ENCODE measurements at regions not wholly inside any gene's neighbourhood (a gene's known extent, or its start where the extent isn't known, plus 50 kb on each side); places are given as distances from the start of the nearest gene placed in this dataset.

GRCh38 chr18:5611221-5611620 is 67.4 kb upstream of the EPB41L3 start:
- Histone ChIP-seq H3K9me3 (ENCODE audit: control insufficient read depth in 1 of 2, insufficient read depth in 1 of 2, low read length in 2 of 2) (no peaks in the 10 kb centered on the region), H3K27ac (ENCODE audit: low read depth in 1 of 2, low read length in 2 of 2) (no peak overlapping the region), H3K4me3 (ENCODE audit: low read length) (no peak overlapping the region), H3K4me1 (ENCODE audit: insufficient read depth, low read length) (no peaks in the 10 kb centered on the region), H3K36me3 (ENCODE audit: insufficient read depth, low read length) (no peaks in the 10 kb centered on the region), H3K27me3 (ENCODE audit: control insufficient read depth in 1 of 2, insufficient read depth in 2 of 2, low read length in 2 of 2) (no peaks in the 10 kb centered on the region)
- no peak for TF ChIP-seq CTCF (IDR thresholded peaks at IDR 0.05)
- intact Hi-C loops (cut with DNase I, micrococcal nuclease) = no loop called here
- no peaks in the 10 kb centered on the region for H3K36me3 Mint-ChIP-seq (ENCODE audit: low read depth)
- no peak overlapping the region for H3K4me3 Mint-ChIP-seq
- ATAC-seq (ENCODE audit: poor library complexity) (no peak), DNase-seq (no peak)
- no peaks in the 10 kb centered on the region for H3K9me3 Mint-ChIP-seq
- ChIA-PET POLR2A (no interaction called here), CTCF (no interaction called here)
- H3K4me1 Mint-ChIP-seq (ENCODE audit: low read depth) = no peaks in the 10 kb centered on the region
- H3K27ac Mint-ChIP-seq = no peak overlapping the region
- H3K27me3 Mint-ChIP-seq = peaks cover 12% of the 10 kb centered on the region

GRCh38 chr18:5608846-5609245 is 65.0 kb upstream of the EPB41L3 start:
- no peak overlapping the region for H3K4me3 Mint-ChIP-seq
- intact Hi-C loops (cut with DNase I, micrococcal nuclease) = loop anchor here in 1 of 2 experiments (10.0 kb wide), 1 partner anchor 286 kb away; the partner anchor contains the start of gene TMEM200C
- Histone ChIP-seq H3K4me3 (ENCODE audit: low read length) (no peak overlapping the region), H3K9me3 (ENCODE audit: control insufficient read depth in 1 of 2, insufficient read depth in 1 of 2, low read length in 2 of 2) (no peaks in the 10 kb centered on the region), H3K4me1 (ENCODE audit: insufficient read depth, low read length) (no peaks in the 10 kb centered on the region), H3K36me3 (ENCODE audit: insufficient read depth, low read length) (no peaks in the 10 kb centered on the region), H3K27me3 (ENCODE audit: control insufficient read depth in 1 of 2, insufficient read depth in 2 of 2, low read length in 2 of 2) (no peaks in the 10 kb centered on the region), H3K27ac (ENCODE audit: low read depth in 1 of 2, low read length in 2 of 2) (no peak overlapping the region)
- H3K9me3 Mint-ChIP-seq = no peaks in the 10 kb centered on the region
- POLR2A ChIA-PET = no interaction called here
- CTCF ChIA-PET = no interaction called here
- H3K4me1 Mint-ChIP-seq (ENCODE audit: low read depth) = no peaks in the 10 kb centered on the region
- ATAC-seq (ENCODE audit: poor library complexity) (no peak), DNase-seq (no peak)
- H3K27me3 Mint-ChIP-seq = peaks cover 8% of the 10 kb centered on the region
- no peaks in the 10 kb centered on the region for H3K36me3 Mint-ChIP-seq (ENCODE audit: low read depth)
- no peak for TF ChIP-seq CTCF (IDR thresholded peaks at IDR 0.05)
- H3K27ac Mint-ChIP-seq = no peak overlapping the region

GRCh38 chr18:5606951-5607350 is 63.2 kb upstream of the EPB41L3 start:
- H3K27me3 Mint-ChIP-seq = peaks cover 3% of the 10 kb centered on the region
- H3K36me3 ChIP-seq (ENCODE audit: insufficient read depth, low read length) = no peaks in the 10 kb centered on the region
- ChIA-PET POLR2A (no interaction called here), CTCF (no interaction called here)
- ATAC-seq (ENCODE audit: poor library complexity) (no peak), DNase-seq (no peak)
- no peaks in the 10 kb centered on the region for H3K27me3 ChIP-seq (ENCODE audit: control insufficient read depth in 1 of 2, insufficient read depth in 2 of 2, low read length in 2 of 2)
- no peaks in the 10 kb centered on the region for H3K9me3 Mint-ChIP-seq
- H3K4me1 Mint-ChIP-seq (ENCODE audit: low read depth) = no peaks in the 10 kb centered on the region
- no peak overlapping the region for H3K27ac Mint-ChIP-seq
- no peak overlapping the region for H3K4me3 ChIP-seq (ENCODE audit: low read length)
- no peak for TF ChIP-seq CTCF (IDR thresholded peaks at IDR 0.05)
- no peak overlapping the region for H3K4me3 Mint-ChIP-seq
- no peaks in the 10 kb centered on the region for H3K9me3 ChIP-seq (ENCODE audit: control insufficient read depth in 1 of 2, insufficient read depth in 1 of 2, low read length in 2 of 2)
- no peak overlapping the region for H3K27ac ChIP-seq (ENCODE audit: low read depth in 1 of 2, low read length in 2 of 2)
- no peaks in the 10 kb centered on the region for H3K4me1 ChIP-seq (ENCODE audit: insufficient read depth, low read length)
- H3K36me3 Mint-ChIP-seq (ENCODE audit: low read depth) = no peaks in the 10 kb centered on the region
- intact Hi-C loops (cut with DNase I, micrococcal nuclease) = loop anchor here in 1 of 2 experiments (10.0 kb wide), 1 partner anchor 288 kb away; the partner anchor contains the start of gene TMEM200C
